NCI-H510A treated with DMSO at 0.1 percent for 48 hours (cell line): ENCODE measurements at regions not wholly inside any gene's neighbourhood (a gene's known extent, or its start where the extent isn't known, plus 50 kb on each side); places are given as distances from the start of the nearest gene placed in this dataset.
"Not testable (repeated sequence)": the region's sequence is repeated elsewhere in the genome, so short reads cannot be mapped to it uniquely, and the experiment has no call there.

ENCODE experiments used
- DNase-seq: peaks from one replicate; lab custom pipeline; 2025; lab: John Stamatoyannopoulos, UW

GRCh38 chr2:16756831-16757644 lies 91.4 kb upstream of the CYRIA start:
- peak; percentile 78 for DNase-seq

DNA sequence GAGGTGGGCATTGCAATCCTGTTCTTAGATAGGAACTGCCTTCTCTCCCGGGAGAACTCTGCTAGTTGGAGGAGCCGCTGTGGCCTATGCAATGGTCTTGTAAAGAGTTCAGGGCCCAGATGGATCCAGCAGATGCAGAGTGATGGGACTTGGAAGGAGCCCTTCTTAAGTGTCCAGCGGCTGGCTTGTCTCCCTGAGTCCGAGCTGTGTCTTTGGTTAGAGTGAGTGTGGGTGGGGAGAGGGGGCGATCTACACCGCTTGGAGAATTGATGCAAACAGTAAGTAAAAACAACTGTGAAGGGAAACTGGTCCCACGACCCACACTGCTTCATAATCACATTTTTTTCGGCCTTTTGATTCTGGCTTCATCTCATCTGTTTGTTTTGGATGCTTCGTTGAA lies 89.8 kb upstream of the CYRIA start:
- DNase-seq, result no peak

DNA sequence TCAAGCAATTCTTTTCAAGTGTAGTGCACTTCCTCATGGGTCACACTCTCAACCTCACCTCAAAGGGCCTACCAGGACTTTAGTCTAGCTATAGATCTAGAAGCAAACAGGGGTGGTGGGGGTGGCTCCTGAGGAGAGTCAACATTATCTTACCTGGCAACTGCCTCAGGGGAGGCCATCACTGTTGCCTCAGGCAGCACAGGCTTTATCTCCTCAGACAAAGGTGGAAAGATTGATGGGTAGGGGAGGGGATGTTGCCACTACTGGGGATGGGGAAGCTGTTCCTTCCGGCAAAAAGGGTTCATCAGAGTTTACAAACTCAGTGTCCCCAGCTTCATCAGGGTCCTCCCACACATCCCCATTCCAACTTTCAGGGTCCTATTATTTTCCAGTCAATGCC lies 87.4 kb upstream of the CYRIA start:
- not testable (repeated sequence) for DNase-seq

DNA sequence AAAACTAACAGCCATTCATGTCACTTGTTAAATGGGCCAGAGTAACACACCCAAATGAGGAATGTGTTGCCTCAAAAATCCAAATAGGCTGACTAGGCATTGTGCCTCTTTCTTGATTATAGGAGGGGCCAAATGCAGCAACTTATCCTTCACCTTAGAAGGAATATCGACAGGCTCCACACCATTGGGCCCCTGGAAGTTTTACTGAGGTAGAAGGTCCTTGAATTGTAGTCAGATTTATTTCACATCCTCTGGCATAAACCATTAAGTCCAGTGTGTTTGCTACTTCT lies 85.2 kb upstream of the CYRIA start:
- DNase-seq, result not testable (repeated sequence)

DNA sequence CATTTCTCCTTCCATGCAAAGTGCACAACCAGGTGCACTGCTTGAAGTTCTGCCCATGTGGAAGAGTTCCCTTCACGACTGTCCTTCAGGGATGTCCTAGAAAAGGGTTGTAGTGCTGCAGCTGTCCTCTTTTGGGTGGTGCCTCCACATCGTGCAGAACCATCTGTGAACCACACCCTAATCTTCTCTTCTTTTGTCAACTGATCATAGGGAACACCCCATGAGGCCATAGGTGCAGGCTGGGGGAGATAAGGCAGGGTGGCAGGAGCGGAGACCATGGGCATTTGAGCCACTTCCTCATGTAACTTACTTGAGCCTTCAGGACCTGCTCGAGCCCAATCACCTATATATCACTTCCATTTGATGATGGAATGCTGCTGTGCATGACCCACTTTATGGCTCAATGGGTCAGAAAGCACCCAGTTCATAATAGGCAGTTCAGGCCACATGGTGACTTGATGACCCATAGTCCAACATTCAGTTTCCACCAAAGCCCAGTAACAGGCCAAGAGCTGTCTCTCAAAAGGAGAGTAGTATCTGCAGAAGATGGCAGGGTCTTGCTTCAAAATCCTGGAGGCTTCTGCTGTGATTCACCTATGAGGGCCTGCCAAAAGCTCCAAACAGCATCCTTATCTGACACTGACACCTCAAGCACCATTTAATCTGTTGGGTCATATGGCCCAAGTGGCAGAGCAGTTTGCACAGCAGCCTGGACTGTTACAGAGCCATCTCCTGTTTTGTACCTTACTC lies 84.7 kb upstream of the CYRIA start:
- no peak for DNase-seq

DNA sequence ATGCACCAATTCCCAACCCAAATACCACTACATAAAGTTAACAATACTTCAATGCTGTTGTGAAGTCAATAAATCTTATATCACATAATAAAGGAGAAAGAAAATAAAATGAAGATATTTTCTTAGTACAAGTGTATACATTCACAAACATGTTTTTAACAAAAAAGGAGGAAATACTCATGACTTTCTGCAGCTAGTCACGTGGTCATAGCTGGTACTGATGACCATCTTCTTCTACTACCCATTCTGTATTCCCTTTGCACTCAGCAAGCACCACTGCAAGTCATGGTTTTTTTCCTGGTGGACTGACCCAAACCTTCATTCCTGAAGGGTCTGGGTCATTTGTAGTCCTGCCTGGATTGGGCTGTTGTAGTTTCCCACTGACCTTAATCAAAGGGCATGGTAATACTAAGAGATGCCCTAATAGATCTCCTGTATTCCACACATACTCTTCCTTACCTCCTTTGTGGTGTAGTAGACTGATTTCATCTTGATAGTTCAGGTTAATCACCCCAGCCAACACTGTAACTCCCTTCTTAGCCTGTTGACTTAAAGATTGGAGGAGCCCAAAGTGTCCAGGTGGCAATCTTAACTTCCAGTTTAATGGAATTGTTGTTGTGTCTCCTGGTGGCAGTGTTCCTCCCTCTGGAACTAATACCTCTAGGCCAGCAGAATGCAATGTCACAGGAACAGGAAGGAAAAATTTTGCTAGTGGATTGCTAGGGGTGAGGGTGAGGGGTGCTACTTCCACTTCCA lies 83.1 kb upstream of the CYRIA start:
- DNase-seq, result not testable (repeated sequence)

- no peak for DNase-seq
Measured at GRCh38 chr2:16747689-16748088, 82.1 kb upstream of the CYRIA start.

GRCh38 chr2:16747257-16747656 lies 81.6 kb upstream of the CYRIA start:
- DNase-seq, result no peak

- no peak for DNase-seq
Measured at GRCh38 chr2:16746833-16747232, 81.2 kb upstream of the CYRIA start.

- no peak for DNase-seq
Measured at GRCh38 chr2:16746329-16746728, 80.7 kb upstream of the CYRIA start.

- no peak for DNase-seq
Measured at GRCh38 chr2:16745466-16745865, 79.8 kb upstream of the CYRIA start.

DNA sequence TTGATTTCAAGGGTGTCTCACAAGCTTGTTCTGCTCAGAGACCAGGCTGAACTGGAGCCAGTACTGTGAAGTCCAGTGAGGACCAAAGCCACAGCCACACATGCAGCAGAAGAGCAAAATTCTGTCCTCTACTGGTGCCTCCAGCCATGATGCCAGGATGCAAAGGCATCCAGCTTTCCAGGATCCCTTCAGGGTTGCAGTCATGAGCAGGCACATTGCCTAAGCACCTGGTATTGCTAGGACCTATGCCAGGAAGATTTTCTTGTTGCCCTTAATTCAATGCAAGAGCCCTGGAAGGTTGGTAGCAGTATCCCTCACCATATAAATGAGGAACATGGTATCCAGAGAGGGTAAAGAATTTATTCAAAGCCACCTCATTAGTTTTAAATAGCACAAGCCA lies 78.9 kb upstream of the CYRIA start:
- no peak for DNase-seq

- DNase-seq, result no peak
Measured at GRCh38 chr2:16742026-16742425, 76.4 kb upstream of the CYRIA start.

GRCh38 chr2:16741498-16741897 lies 75.9 kb upstream of the CYRIA start:
- no peak for DNase-seq

- no peak for DNase-seq
Measured at GRCh38 chr2:16739778-16740581, 74.3 kb upstream of the CYRIA start.

DNA sequence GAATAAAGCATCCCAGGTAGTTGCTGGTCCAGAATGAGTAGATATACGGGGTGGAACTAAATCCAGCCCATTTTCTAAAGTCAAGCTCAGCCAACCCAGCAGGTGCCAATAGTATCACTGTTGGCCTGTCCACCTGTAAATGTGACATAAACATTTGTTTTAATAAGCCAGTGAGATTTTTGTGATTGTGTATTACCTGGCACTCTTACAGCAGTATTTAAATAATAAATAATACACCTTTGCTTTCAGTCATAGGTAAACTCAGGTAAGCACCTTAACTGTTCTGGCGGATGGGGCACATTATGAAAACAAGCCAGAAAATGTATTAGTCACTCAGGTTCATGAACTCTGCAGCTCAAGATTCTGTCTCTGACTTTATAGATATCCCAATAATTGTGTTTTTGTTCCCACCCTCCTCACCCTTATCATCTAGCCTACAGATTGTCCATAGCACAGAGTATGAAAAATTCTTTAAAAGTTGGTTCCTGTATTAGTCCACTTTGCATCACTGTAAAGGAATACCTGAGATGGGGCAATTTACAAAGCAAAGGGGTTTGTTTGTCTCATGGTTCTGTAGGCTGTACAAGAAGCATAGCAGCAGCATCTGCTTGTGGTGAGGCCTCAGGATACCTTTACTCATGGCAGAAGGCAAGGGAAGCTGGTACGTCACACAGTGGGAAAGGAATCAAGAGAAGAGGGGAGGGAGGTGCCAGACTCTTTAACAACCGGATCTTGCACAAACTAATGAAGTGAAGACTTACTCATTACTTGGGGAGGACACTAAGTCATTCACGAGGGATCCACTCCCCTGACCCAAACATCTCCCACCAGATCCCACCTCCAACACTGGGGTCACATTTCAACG lies 73.0 kb upstream of the CYRIA start:
- no peak for DNase-seq

DNA sequence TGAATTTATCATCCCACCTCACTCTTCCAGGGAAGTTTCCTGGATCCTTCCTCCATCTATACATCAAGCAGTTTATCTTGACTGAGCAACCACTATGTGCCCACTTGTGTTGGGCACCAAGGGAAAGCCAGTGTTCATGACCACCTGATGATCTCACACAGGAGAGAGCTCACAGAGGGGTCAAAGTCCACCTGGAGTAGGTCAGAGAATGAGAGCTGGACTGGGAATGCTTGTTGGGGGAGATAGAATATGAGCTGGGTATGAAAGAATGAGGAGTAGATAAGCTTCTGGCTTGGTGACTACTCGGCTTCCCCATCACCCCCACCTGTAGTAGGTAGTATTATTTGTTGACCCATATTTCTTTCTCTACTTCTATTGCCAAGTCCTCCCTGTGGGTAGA lies 72.2 kb upstream of the CYRIA start:
- DNase-seq, result no peak

GRCh38 chr2:16736633-16737032 lies 71.0 kb upstream of the CYRIA start:
- DNase-seq, result no peak

DNA sequence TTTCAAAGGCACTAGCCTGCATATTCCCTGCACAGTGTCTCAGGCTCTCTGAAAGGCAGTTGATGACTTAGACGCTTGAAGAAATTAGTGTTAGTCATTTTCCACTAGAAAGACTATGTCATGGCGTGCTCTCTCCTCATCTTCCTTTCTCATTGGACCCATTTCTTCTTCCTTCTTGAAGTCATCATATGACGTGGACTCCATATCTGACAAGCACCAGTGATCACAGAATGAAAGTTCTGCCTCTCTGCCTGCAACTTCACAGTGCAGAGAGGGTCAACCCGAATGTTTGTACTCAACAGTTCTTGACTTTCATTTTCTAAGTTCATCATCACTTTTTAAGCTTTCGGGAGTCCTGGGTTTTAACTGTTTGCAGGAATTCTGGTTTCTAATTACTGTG lies 63.7 kb upstream of the CYRIA start:
- no peak for DNase-seq

- DNase-seq, result no peak
Measured at GRCh38 chr2:16728351-16729136, 62.9 kb upstream of the CYRIA start.
